DOHH2 (cell line): ENCODE measurements at regions not wholly inside any gene's neighbourhood (a gene's known extent, or its start where the extent isn't known, plus 50 kb on each side); places are given as distances from the start of the nearest gene placed in this dataset.

Experiments used
- H3F3A ChIP-seq: fragments of 200-600 bp; sonication (generic), shearing (Covaris generic); 2 replicates; pipeline ENCODE4 v1.6.0; 2016; ENCODE audit warnings: antibody characterized with exemption, mild to moderate bottlenecking; ENCODE audit not compliant: control insufficient read depth, insufficient read depth
- H3K27ac ChIP-seq: fragments of 200-600 bp; sonication (generic); 2 replicates; pipeline ENCODE4 v1.5.1; 2014; ENCODE audit warnings: low read depth, mild to moderate bottlenecking, low read length, moderate library complexity
- H3K27me3 ChIP-seq: fragments of 200-600 bp; sonication (generic); 2 replicates; pipeline ENCODE4 v1.6.1; 2014; ENCODE audit warnings: mild to moderate bottlenecking, low read length, mixed read lengths; ENCODE audit not compliant: control insufficient read depth
- H3K36me3 ChIP-seq: fragments of 200-600 bp; sonication (generic); 2 replicates; pipeline ENCODE4 v1.6.1; 2014; ENCODE audit warnings: mild to moderate bottlenecking, low read length, moderate library complexity, mixed read lengths; ENCODE audit not compliant: control insufficient read depth
- H3K4me1 ChIP-seq: fragments of 200-600 bp; sonication (generic); 2 replicates; pipeline ENCODE4 v1.6.1; 2014; ENCODE audit warnings: mild to moderate bottlenecking, low read length, mixed read lengths; ENCODE audit not compliant: control insufficient read depth
- H3K4me2 ChIP-seq: fragments of 200-600 bp; sonication (generic); 2 replicates; pipeline ENCODE4 v1.6.0; 2014; ENCODE audit warnings: mild to moderate bottlenecking, low read length, moderate library complexity
- H3K4me3 ChIP-seq: fragments of 200-600 bp; sonication (generic); 2 replicates; pipeline ENCODE4 v1.5.1; 2014; ENCODE audit warnings: mild to moderate bottlenecking, low read length, mixed read lengths
- H3K79me2 ChIP-seq: fragments of 200-600 bp; sonication (generic); 2 replicates; pipeline ENCODE4 v1.6.1; 2014; ENCODE audit warnings: mild to moderate bottlenecking, low read length, mixed read lengths; ENCODE audit not compliant: control insufficient read depth
- H3K9me2 ChIP-seq: fragments of 200-600 bp; sonication (generic); replicated peaks from 2 replicates; pipeline ENCODE4 v1.6.1; 2014; ENCODE audit warnings: mild to moderate bottlenecking, low read length, mixed read lengths; ENCODE audit not compliant: control insufficient read depth
- H3K9me3 ChIP-seq: fragments of 200-600 bp; sonication (generic); 2 replicates; pipeline ENCODE4 v1.6.1; 2014; ENCODE audit warnings: antibody characterized with exemption, low read length, mixed read lengths; ENCODE audit not compliant: control insufficient read depth, insufficient read depth
- H4K20me1 ChIP-seq: fragments of 200-600 bp; sonication (generic); 2 replicates; pipeline ENCODE4 v1.6.0; 2014; ENCODE audit warnings: low read depth, mild to moderate bottlenecking, antibody characterized with exemption, low read length, moderate library complexity; ENCODE audit not compliant: control insufficient read depth, insufficient read depth
- EZH2phosphoT487 ChIP-seq: fragments of 200-600 bp; sonication (generic); IDR thresholded peaks from 2 replicates; pipeline ENCODE4 v1.6.1; 2017; ENCODE audit warnings: borderline replicate concordance, mild to moderate bottlenecking, antibody characterized with exemption, low read length, moderate library complexity, mixed read lengths
- TF ChIP-seq, protein P1 (sequence below): fragments of 200-600 bp; sonication (generic); IDR thresholded peaks from one replicate; pipeline ENCODE4 v1.5.1; 2014; ENCODE audit warnings: antibody characterized with exemption, mild to moderate bottlenecking, low read depth, low read length; ENCODE audit not compliant: poor library complexity, severe bottlenecking

DNA sequence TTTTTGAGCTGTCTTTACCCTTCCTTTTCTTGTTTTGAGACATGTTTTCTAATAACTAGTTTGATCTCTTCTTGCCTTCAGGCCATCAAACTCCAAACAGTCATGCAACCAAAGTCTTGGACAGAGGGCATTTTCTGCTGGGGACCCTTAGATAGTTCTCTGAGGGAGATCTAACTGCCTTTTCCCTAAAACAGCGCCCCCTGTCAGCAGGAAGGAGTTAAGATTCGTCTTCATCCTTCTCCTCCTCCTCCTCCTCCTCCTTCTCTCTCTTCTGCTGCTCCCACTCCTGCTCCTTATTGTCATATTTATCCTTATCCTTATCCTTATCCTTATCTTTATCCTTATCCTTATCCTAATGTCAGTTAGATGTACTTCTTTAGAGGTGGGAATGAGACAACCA, 417.2 kb downstream of the TRAM1L1 start:
- H3K4me2 ChIP-seq = no peak overlapping the region
- no peaks in the 10 kb centered on the region for H3K36me3 ChIP-seq
- H3K27me3 ChIP-seq = no peaks in the 10 kb centered on the region
- no peaks in the 10 kb centered on the region for H4K20me1 ChIP-seq
- H3F3A ChIP-seq = no peaks in the 10 kb centered on the region
- H3K4me1 ChIP-seq = no peaks in the 10 kb centered on the region
- no peak for TF ChIP-seq EZH2phosphoT487
- TF ChIP-seq, protein P1, sequence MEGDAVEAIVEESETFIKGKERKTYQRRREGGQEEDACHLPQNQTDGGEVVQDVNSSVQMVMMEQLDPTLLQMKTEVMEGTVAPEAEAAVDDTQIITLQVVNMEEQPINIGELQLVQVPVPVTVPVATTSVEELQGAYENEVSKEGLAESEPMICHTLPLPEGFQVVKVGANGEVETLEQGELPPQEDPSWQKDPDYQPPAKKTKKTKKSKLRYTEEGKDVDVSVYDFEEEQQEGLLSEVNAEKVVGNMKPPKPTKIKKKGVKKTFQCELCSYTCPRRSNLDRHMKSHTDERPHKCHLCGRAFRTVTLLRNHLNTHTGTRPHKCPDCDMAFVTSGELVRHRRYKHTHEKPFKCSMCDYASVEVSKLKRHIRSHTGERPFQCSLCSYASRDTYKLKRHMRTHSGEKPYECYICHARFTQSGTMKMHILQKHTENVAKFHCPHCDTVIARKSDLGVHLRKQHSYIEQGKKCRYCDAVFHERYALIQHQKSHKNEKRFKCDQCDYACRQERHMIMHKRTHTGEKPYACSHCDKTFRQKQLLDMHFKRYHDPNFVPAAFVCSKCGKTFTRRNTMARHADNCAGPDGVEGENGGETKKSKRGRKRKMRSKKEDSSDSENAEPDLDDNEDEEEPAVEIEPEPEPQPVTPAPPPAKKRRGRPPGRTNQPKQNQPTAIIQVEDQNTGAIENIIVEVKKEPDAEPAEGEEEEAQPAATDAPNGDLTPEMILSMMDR = peak; percentile 62
- H3K4me3 ChIP-seq = no peak overlapping the region
- no peaks in the 10 kb centered on the region for H3K9me3 ChIP-seq
- H3K9me2 ChIP-seq = no peaks in the 10 kb centered on the region
- no peaks in the 10 kb centered on the region for H3K79me2 ChIP-seq
- no peak overlapping the region for H3K27ac ChIP-seq

DNA sequence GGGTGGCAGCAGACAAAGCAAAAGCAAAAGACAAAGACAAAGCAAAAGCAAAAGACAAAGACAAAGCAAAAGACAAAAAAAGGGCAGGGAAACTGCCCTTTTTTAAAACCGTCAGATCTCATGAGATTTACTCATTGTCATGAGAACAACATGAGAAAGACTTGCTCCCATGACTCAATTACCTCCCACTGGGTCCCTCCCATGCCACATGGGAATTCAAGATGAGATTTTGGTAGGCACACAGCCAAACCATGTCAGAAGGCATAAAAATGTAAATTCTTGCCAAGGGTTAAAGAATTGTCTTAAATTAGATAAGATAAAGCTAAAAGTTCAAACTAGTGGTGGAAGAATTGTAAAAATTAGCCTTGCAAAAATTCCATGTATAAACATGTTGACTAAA, 419.7 kb downstream of the TRAM1L1 start:
- H3K27me3 ChIP-seq = no peaks in the 10 kb centered on the region
- H3K4me1 ChIP-seq = no peaks in the 10 kb centered on the region
- H3K9me2 ChIP-seq = no peaks in the 10 kb centered on the region
- H3K27ac ChIP-seq = no peak overlapping the region
- no peak for TF ChIP-seq EZH2phosphoT487
- TF ChIP-seq, protein P1 = no peak
- H4K20me1 ChIP-seq = no peaks in the 10 kb centered on the region
- H3K4me3 ChIP-seq = no peak overlapping the region
- no peaks in the 10 kb centered on the region for H3K9me3 ChIP-seq
- H3F3A ChIP-seq = no peaks in the 10 kb centered on the region
- no peak overlapping the region for H3K4me2 ChIP-seq
- H3K79me2 ChIP-seq = no peaks in the 10 kb centered on the region
- H3K36me3 ChIP-seq = no peaks in the 10 kb centered on the region

DNA sequence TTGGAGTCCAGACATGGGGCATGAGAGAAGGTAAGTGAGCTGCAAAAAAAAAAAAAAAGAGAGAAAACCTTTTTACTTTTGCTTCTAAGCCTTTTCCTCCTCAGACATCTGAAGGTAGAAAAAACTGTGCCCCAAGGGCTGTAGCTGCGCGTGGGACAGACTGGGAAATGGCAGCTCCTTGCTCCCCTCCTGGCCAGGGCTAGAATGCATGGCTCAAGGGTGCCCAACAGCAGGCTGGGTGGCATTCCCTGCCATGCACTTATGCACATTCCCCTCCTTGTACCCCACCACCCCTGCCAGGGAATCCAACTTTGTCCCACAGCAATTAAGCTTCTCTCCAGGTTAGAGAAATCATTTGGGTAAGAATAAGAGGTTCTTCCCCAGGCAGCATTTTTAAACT, 421.2 kb downstream of the TRAM1L1 start:
- TF ChIP-seq, protein P1 = no peak
- no peak for TF ChIP-seq EZH2phosphoT487
- Histone ChIP-seq H3F3A (no peaks in the 10 kb centered on the region), H3K27me3 (no peaks in the 10 kb centered on the region), H3K4me2 (no peak overlapping the region), H4K20me1 (no peaks in the 10 kb centered on the region), H3K9me2 (no peaks in the 10 kb centered on the region), H3K4me1 (no peaks in the 10 kb centered on the region), H3K4me3 (no peak overlapping the region), H3K9me3 (no peaks in the 10 kb centered on the region; the same call in 1 of the 2 replicates), H3K27ac (no peak overlapping the region), H3K36me3 (no peaks in the 10 kb centered on the region), H3K79me2 (no peaks in the 10 kb centered on the region)

DNA sequence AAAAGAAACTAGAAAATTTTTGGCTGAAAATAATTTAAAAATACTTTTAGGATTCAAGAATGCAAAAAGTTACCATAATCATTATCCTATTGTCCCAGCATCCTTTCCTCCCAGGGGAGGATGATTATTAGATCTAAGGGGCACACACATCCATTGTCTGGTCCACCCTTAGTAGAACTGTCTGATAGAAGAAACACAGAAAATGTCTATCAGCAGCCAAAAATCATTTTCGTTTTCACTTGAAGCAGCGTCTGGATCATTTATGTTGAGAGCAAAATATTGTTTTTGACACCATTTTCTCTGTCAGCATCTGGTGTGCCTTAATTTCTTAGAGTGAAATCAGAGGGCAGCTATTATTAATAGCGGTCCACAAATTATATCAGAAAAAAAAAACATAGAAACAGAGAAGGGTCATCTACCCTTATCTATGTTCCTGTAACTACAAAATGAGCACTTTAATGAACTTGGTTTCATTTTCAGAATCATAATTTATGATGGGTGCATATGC, 446.3 kb downstream of the TRAM1L1 start:
- Histone ChIP-seq H3K27me3 (no peaks in the 10 kb centered on the region), H4K20me1 (no peaks in the 10 kb centered on the region), H3K9me2 (no peaks in the 10 kb centered on the region), H3F3A (no peaks in the 10 kb centered on the region), H3K4me2 (no peak overlapping the region), H3K9me3 (no peaks in the 10 kb centered on the region), H3K4me3 (no peak overlapping the region), H3K27ac (no peak overlapping the region), H3K4me1 (no peaks in the 10 kb centered on the region), H3K36me3 (no peaks in the 10 kb centered on the region), H3K79me2 (no peaks in the 10 kb centered on the region)
- no peak for TF ChIP-seq EZH2phosphoT487
- TF ChIP-seq, protein P1 = no peak
